ENCODE measurements at regions not wholly inside any gene's neighbourhood (a gene's known extent, or its start where the extent isn't known, plus 50 kb on each side); places are given as distances from the start of the nearest gene placed in this dataset.

DNA sequence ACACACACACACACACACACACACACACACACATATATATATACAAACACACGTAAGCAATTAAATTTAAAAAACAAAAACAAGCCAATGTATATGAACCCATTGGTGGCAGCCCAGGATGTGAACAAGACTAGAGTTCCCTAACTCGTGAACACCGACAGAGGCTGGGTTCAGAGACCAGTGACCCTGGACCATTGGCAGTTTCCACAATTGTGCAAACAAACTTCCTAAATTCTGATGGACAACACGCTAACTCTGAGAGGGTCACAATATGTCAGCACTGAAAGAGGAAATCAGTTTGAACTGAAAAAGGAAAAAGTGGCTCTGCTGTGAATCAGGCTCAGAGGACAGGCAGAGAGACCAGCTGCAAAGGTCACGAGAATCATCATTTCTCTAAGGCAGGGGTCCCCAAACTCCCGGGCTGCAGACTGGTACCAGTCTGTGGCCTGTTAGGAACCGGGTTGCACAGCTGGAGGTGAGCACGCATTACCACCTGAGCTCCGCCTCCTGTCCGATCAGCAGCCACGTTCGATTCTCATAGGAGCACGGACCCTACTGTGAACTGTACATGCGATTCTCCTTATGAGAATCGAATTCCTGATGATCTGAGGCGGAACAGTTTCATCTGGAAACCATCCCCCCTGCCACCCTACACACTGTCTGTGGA lies 50.5 kb upstream of the ERO1B start:
- H3K9me3 ChIP-seq (ENCODE audit: control insufficient read depth in 2 of 3, insufficient read depth in 1 of 3, low read length in 3 of 3) = no peaks in the 10 kb centered on the region
- no peak for DNase-seq
- H3K9ac ChIP-seq (ENCODE audit: low read length in 3 of 3) = no peak overlapping the region
- intact Hi-C loops (cut with DNase I) = no loop called here
- H3K4me3 ChIP-seq (ENCODE audit: low read length in 3 of 3) = no peak overlapping the region
- no peak overlapping the region for H3K27ac ChIP-seq (ENCODE audit: low read depth in 2 of 2, low read length in 2 of 2)
- TF ChIP-seq, protein P1, sequence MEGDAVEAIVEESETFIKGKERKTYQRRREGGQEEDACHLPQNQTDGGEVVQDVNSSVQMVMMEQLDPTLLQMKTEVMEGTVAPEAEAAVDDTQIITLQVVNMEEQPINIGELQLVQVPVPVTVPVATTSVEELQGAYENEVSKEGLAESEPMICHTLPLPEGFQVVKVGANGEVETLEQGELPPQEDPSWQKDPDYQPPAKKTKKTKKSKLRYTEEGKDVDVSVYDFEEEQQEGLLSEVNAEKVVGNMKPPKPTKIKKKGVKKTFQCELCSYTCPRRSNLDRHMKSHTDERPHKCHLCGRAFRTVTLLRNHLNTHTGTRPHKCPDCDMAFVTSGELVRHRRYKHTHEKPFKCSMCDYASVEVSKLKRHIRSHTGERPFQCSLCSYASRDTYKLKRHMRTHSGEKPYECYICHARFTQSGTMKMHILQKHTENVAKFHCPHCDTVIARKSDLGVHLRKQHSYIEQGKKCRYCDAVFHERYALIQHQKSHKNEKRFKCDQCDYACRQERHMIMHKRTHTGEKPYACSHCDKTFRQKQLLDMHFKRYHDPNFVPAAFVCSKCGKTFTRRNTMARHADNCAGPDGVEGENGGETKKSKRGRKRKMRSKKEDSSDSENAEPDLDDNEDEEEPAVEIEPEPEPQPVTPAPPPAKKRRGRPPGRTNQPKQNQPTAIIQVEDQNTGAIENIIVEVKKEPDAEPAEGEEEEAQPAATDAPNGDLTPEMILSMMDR (IDR thresholded peaks at IDR 0.05; ENCODE audit: borderline replicate concordance, extremely low read depth, insufficient read depth) = no peak
- no peaks in the 10 kb centered on the region for H3K36me3 ChIP-seq (ENCODE audit: control insufficient read depth in 2 of 3, insufficient read depth in 3 of 3, low read length in 3 of 3)
- FAIRE-seq = no peak
- no peaks in the 10 kb centered on the region for H3K27me3 ChIP-seq (ENCODE audit: control insufficient read depth, insufficient read depth, low read length)
- no peaks in the 10 kb centered on the region for H3K4me1 ChIP-seq (ENCODE audit: control insufficient read depth in 2 of 3, insufficient read depth in 2 of 3, low read depth in 1 of 3, low read length in 3 of 3)

Measured in kidney (tissue), 13 donors.